Mesenchymal stem cell (in vitro differentiated cells and primary cell): ENCODE measurements at regions not wholly inside any gene's neighbourhood (a gene's known extent, or its start where the extent isn't known, plus 50 kb on each side); places are given as distances from the start of the nearest gene placed in this dataset.
A peak's percentile ranks its signal among the peaks of the same experiment; 100 is the strongest.

Experiments used
- DNase-seq: peaks from one replicate; pipeline ENCODE4 v3.0.0-alpha.2; 2013
- H2AFZ ChIP-seq: one replicate; pipeline ENCODE4 v1.6.1; 2013; ENCODE audit warnings: low read depth, mild to moderate bottlenecking, control low read depth, inconsistent platforms, low read length, moderate library complexity
- H2AK5ac ChIP-seq: 2 replicates; pipeline ENCODE4 v1.6.1; 2013; ENCODE audit warnings: low read length, moderate library complexity, mild to moderate bottlenecking, inconsistent platforms; ENCODE audit not compliant: severe bottlenecking
- H2BK120ac ChIP-seq: one replicate; pipeline ENCODE4 v1.6.1; 2013; ENCODE audit warnings: low read depth, mild to moderate bottlenecking, inconsistent platforms, low read length, moderate library complexity
- H2BK12ac ChIP-seq, 2 experiments: one replicate each; pipeline ENCODE4 v1.6.1; 2013; ENCODE audit warnings: inconsistent platforms in 2 of 2, low read length in 2 of 2, mild to moderate bottlenecking in 2 of 2, moderate library complexity in 2 of 2, control low read depth in 1 of 2
- H2BK15ac ChIP-seq: one replicate; pipeline ENCODE4 v1.6.1; 2013; ENCODE audit warnings: mild to moderate bottlenecking, low read depth, inconsistent platforms; ENCODE audit not compliant: poor library complexity, severe bottlenecking
- H2BK5ac ChIP-seq: 2 replicates; pipeline ENCODE4 v1.6.1; 2013; ENCODE audit warnings: low read depth, mild to moderate bottlenecking, low read length, control low read depth, inconsistent platforms; ENCODE audit not compliant: poor library complexity, severe bottlenecking
- H3K14ac ChIP-seq, 2 experiments: one replicate each; pipeline ENCODE4 v1.6.1; 2013; ENCODE audit warnings: inconsistent platforms in 2 of 2, low read length in 2 of 2, control low read depth in 1 of 2, mild to moderate bottlenecking in 1 of 2, moderate library complexity in 1 of 2
- H3K18ac ChIP-seq, 2 experiments: one replicate each; pipeline ENCODE4 v1.6.1; 2013; ENCODE audit warnings: inconsistent platforms in 2 of 2, low read length in 2 of 2, control low read depth in 1 of 2, low read depth in 1 of 2, mild to moderate bottlenecking in 1 of 2
- H3K23ac ChIP-seq, 2 experiments: one replicate each; pipeline ENCODE4 v1.6.1; 2013; ENCODE audit warnings: inconsistent platforms in 2 of 2, low read length in 2 of 2, mild to moderate bottlenecking in 2 of 2, moderate library complexity in 2 of 2, control low read depth in 1 of 2
- H3K27ac ChIP-seq: 2 replicates; pipeline ENCODE4 v1.5.1; 2013; ENCODE audit warnings: mild to moderate bottlenecking, moderate library complexity, low read length, control low read depth, inconsistent platforms; ENCODE audit not compliant: poor library complexity, severe bottlenecking
- H3K27me3 ChIP-seq, 2 experiments: 2 replicates each; pipeline versions ENCODE4 v1.6.1 to v1.7.0; 2013; ENCODE audit warnings: low read length in 2 of 2, mild to moderate bottlenecking in 2 of 2, moderate library complexity in 2 of 2, control low read depth in 1 of 2, inconsistent platforms in 1 of 2; ENCODE audit not compliant: control insufficient read depth in 1 of 2, insufficient read depth in 1 of 2
- H3K36me3 ChIP-seq, 2 experiments: 2 replicates each; pipeline versions ENCODE4 v1.6.1 to v1.7.0; 2013; ENCODE audit warnings: low read length in 2 of 2, control low read depth in 1 of 2, inconsistent platforms in 1 of 2, low read depth in 1 of 2, mild to moderate bottlenecking in 1 of 2; ENCODE audit not compliant: insufficient read depth in 2 of 2, control insufficient read depth in 1 of 2
- H3K4ac ChIP-seq, 2 experiments: one replicate each; pipeline ENCODE4 v1.6.1; 2013; ENCODE audit warnings: inconsistent platforms in 2 of 2, low read length in 2 of 2, mild to moderate bottlenecking in 2 of 2, moderate library complexity in 2 of 2, control low read depth in 1 of 2, low read depth in 1 of 2
- H3K4me1 ChIP-seq: 2 replicates; pipeline ENCODE4 v1.6.1; 2013; ENCODE audit warnings: low read depth, low read length, control low read depth; ENCODE audit not compliant: control insufficient read depth, insufficient read depth
- H3K4me2 ChIP-seq: 2 replicates; pipeline ENCODE4 v1.6.1; 2013; ENCODE audit warnings: low read length, mild to moderate bottlenecking, inconsistent platforms; ENCODE audit not compliant: poor library complexity, severe bottlenecking
- H3K4me3 ChIP-seq, 2 experiments: 2 replicates each; pipeline versions ENCODE4 v1.5.1 to v1.7.0; 2013; ENCODE audit warnings: low read length in 2 of 2, mild to moderate bottlenecking in 2 of 2, control low read depth in 1 of 2, low read depth in 1 of 2; ENCODE audit not compliant: insufficient read depth in 1 of 2
- H3K79me1 ChIP-seq: replicated peaks from 2 replicates; pipeline ENCODE4 v1.6.1; 2013; ENCODE audit warnings: mild to moderate bottlenecking, control low read depth, low read length, inconsistent platforms; ENCODE audit not compliant: poor library complexity, severe bottlenecking
- H3K9ac ChIP-seq: 2 replicates; pipeline ENCODE4 v1.7.0; 2013; ENCODE audit warnings: mild to moderate bottlenecking, low read length, moderate library complexity
- H3K9me3 ChIP-seq: 2 replicates; pipeline ENCODE4 v1.7.0; 2013; ENCODE audit warnings: mild to moderate bottlenecking, low read length; ENCODE audit not compliant: control insufficient read depth
- H4K8ac ChIP-seq: one replicate; pipeline ENCODE4 v1.6.1; 2013; ENCODE audit warnings: inconsistent platforms, mild to moderate bottlenecking, low read length, moderate library complexity
- H4K91ac ChIP-seq: one replicate; pipeline ENCODE4 v1.6.1; 2013; ENCODE audit warnings: mild to moderate bottlenecking, low read length, inconsistent platforms
- WGBS: methylation state at CpG from one replicate; pipeline ENCODE4 v1.1.7; 2013; ENCODE audit warnings: mixed read lengths; 5-methylcytosine and 5-hydroxymethylcytosine counted together

- Histone ChIP-seq H2BK120ac (no peak overlapping the region), H3K14ac (no peak overlapping the region), H2AK5ac (no peak overlapping the region), H4K91ac (no peak overlapping the region), H3K79me1 (no peaks in the 10 kb centered on the region), H3K9ac (no peak overlapping the region), H3K9me3 (no peaks in the 10 kb centered on the region), H3K36me3 (no peaks in the 10 kb centered on the region), H3K27ac (no peak overlapping the region), H3K23ac (no peak overlapping the region), H3K4me2 (no peak overlapping the region), H2BK5ac (no peak overlapping the region), H4K8ac (no peak overlapping the region), H3K27me3 (peaks cover 0 to 6% of the 10 kb centered on the region in 2 experiments), H2AFZ (no peak overlapping the region), H3K4ac (no peak overlapping the region), H2BK12ac (no peak overlapping the region), H3K18ac (no peak overlapping the region), H3K4me1 (peaks cover 2% of the 10 kb centered on the region), H3K4me3 (no peak overlapping the region), H2BK15ac (no peak overlapping the region)
- WGBS = 96% methylated on average over 20 of the region's 20 CpGs
- DNase-seq = no peak
Observed at GRCh38 chr2:236726701-236727450, 157.3 kb downstream of the ACKR3 start.

- Histone ChIP-seq H3K27me3 (peaks cover 0 to 6% of the 10 kb centered on the region in 2 experiments), H3K23ac (no peak overlapping the region), H4K8ac (no peak overlapping the region), H2BK5ac (no peak overlapping the region), H3K4me3 (no peak overlapping the region), H3K36me3 (no peaks in the 10 kb centered on the region), H3K27ac (no peak overlapping the region), H3K4ac (no peak overlapping the region), H3K18ac (no peak overlapping the region), H3K4me2 (no peak overlapping the region), H3K4me1 (peaks cover 7% of the 10 kb centered on the region), H4K91ac (no peak overlapping the region), H2BK15ac (no peak overlapping the region), H3K9me3 (no peaks in the 10 kb centered on the region), H3K79me1 (no peaks in the 10 kb centered on the region), H2AFZ (no peak overlapping the region), H2AK5ac (no peak overlapping the region), H2BK12ac (no peak overlapping the region), H3K14ac (no peak overlapping the region), H3K9ac (no peak overlapping the region), H2BK120ac (no peak overlapping the region)
- 63% methylated on average over 13 of the region's 13 CpGs for WGBS
- no peak for DNase-seq
Observed at GRCh38 chr2:236728916-236729670, 159.5 kb downstream of the ACKR3 start.

GRCh38 chr2:236730393-236730792 is 160.8 kb downstream of the ACKR3 start:
- Histone ChIP-seq H2BK15ac (no peak overlapping the region), H3K23ac (no peak overlapping the region), H3K36me3 (no peaks in the 10 kb centered on the region), H2AFZ (no peak overlapping the region), H3K79me1 (no peaks in the 10 kb centered on the region), H4K91ac (peak overlapping the region; percentile 81), H3K27ac (no peak overlapping the region), H3K14ac (no peak overlapping the region), H2BK120ac (no peak overlapping the region), H2BK12ac (peak overlapping the region in 1 of 2 experiments; percentile 45), H3K9ac (no peak overlapping the region), H3K4ac (no peak overlapping the region), H2BK5ac (no peak overlapping the region), H4K8ac (no peak overlapping the region), H3K9me3 (no peaks in the 10 kb centered on the region), H3K18ac (no peak overlapping the region), H2AK5ac (no peak overlapping the region), H3K4me2 (no peak overlapping the region), H3K4me3 (no peak overlapping the region), H3K4me1 (peaks cover 7% of the 10 kb centered on the region), H3K27me3 (peaks cover 0 to 1% of the 10 kb centered on the region in 2 experiments)
- DNase-seq = no peak
- 57% methylated on average over 10 of the region's 10 CpGs for WGBS
